GM18907 (cell line): ENCODE measurements at regions not wholly inside any gene's neighbourhood (a gene's known extent, or its start where the extent isn't known, plus 50 kb on each side); places are given as distances from the start of the nearest gene placed in this dataset.
"Not testable (repeated sequence)": the region's sequence is repeated elsewhere in the genome, so short reads cannot be mapped to it uniquely, and the experiment has no call there.

ENCODE experiments used
- ATAC-seq: cut with Tn5 transposase; IDR thresholded peaks from one replicate; pipeline ENCODE4 v1.9.1; 2021; ENCODE audit warnings: mild to moderate bottlenecking, moderate library complexity; ENCODE audit not compliant: unreplicated experiment

DNA sequence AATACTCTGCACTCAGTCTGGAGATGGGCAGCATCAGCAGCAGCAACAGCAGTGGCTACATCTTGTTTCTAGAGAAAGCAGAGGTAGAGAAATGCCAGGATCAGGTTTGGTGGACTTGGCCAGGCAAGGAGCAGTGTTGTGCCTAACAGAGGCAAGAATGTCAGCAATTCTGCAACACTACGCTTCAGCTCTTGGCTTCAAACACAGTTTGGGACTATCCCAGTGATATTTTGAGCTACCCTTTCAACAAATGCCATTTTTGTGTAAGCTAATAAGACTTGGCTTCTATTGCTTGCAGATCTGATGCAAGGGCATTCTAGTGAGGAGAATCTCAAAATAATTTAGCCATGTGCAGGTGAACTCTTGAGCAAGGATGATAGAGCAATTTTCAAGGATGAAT is 271.3 kb downstream of the PCDH20 start:
- ATAC-seq = no peak

DNA sequence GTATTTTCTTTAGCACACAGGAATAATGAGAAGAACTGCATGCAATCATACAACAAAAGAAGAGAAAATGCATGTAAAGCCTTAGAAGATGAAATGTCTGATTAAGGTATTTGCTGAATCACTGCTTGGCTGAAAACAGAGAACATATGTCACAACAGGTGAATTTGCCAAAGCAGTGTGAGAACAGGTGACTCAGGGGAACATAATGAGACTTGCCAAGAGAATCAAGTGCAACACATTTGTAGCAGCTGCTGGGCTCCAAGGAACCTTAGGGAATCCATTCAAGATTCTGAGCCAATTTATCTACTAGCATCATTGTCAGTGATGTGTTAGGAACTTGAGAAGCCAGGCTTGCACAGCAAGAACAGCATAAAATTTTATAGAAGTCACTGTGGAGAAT is 273.1 kb downstream of the PCDH20 start:
- ATAC-seq = no peak

DNA sequence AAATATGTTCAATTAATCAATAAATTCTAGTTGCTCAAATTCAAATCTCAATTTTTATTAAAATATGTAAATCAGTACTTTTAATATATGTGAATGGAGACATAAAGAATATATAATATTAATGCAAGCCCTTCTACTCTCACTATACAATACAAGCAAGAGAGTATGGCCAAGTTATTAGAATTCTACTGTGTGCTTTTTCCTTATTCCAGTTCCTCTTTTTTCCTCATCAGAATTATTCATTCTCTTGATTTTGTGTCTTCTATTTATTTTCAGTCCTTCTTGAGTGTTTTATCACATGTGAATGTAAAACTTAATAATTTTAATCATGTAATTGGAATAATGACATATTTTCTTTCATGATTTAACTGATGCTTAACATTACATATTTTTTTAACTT is 276.8 kb downstream of the PCDH20 start:
- no peak for ATAC-seq

DNA sequence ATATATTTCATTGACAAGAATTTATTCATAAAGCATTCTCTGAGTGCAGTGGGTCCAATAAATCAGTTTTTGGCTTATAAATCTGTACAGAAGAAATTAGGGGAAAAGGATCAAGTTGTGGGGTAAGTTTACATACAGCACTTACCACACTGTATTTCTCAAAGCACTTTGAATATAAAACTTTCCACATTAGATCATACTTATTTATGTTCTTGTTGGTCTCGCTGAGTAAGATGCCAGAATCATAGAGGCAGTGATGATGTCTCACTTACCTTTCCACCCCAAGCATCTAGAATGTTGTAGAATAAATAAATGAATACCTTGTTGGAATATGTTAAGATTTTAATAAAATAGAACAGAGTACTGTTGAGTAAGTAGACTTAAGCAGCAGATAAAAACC is 279.1 kb downstream of the PCDH20 start:
- ATAC-seq = no peak

DNA sequence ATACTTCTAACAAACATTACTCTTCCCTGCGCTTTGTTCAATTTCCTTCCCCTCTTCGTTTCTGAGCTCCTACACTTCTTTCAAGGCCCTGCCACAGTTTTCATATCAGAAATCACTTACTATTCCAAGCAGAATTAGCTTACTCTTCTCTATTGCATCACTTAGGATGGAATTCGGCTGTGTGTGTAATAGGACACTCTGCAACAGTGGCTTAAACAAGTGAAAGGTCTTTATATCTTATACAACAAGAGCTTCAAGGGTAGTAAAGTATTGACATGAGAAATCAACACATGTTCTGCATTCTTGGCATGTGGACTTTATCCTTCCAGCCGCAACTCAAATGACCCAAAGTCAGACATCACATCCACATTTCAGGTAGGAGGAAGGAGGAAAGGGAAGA is 279.6 kb downstream of the PCDH20 start:
- ATAC-seq = no peak

DNA sequence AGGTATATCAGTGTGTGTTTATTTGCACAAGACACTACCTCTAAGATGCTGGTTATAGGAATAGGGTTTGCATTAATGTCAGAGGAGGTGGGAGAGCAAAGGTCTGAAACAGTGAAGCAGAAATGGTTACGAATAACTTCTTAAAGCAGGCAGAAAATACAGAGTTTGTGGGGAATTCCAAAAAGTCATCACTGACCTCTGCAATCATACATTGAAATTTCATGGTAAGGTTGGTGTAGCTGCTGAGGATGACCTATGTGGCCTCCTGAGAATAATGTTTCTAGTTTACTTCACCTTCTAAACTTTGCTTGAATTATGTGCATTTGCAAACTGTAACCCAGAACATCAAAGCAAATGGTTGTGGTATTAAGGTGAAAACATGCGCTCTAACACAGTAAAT is 280.1 kb downstream of the PCDH20 start:
- ATAC-seq = no peak

DNA sequence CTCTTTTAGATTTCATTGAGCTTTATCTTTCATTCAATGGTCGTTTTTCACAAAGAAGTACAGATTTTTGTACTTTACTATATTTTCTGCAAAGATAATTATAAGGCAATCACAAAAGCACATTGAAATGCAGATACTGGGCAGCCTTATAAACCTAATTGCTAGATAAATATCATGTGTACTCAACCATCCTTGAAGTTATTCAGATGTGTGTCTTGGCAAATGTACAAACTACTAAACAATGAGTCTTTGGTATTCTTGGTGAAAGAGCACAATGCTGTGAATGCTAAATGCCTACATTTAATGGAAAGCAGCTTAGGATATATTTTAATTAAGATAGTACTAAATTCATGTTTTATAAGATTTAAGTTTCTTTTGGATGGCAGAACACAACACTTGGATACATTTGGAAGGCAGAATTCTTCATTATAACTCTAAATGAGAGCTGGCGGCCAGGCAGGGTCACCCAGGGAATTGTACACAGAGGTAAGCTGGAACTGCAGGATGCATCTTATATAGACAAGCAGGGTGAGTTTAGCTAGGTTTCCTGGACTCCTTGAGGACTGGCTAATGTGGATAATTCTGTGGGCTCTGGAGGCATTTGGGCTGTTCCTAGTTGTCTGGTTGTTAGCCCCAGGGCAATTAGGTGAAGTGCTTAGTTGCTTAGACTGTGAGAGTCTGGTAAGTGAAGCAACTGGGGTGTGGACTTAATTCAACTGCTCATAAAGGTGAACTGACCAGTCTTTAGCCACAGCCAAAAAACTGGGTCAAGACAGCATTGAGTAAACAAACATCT is 286.6 kb downstream of the PCDH20 start:
- no peak for ATAC-seq

DNA sequence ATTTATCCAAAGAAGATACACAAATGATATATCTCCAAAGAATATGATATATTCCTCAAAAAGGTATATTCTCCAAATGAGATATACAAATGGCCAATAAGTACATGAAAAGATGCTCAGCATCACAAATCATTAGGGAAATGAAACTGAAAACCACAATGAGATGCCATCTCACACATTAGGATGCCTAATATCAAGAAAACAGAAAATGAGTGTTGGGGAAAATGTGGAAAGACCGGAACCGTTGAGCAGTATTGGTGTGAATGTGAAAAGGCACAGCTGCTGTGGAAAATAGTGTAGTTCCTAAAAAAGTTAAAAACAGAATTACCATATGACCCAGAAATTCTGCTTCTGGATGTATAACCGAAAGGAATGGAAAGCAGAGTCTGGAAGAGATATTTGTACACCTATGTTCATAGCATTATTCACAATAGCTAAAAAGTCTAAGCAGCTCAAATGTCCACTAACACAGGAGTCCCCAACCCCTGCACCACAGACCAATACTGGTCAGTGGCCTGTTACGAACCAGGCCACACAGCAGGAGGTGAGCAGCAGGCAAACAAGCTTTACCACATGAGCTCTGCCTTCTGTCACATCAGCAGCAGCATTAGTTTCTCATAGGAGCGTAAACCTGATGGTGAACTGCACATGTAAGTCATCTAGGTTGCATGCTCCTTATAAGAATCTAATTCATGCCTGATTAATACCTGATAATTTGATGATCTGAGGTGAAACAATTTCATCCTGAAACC is 291.9 kb downstream of the PCDH20 start:
- no peak for ATAC-seq

DNA sequence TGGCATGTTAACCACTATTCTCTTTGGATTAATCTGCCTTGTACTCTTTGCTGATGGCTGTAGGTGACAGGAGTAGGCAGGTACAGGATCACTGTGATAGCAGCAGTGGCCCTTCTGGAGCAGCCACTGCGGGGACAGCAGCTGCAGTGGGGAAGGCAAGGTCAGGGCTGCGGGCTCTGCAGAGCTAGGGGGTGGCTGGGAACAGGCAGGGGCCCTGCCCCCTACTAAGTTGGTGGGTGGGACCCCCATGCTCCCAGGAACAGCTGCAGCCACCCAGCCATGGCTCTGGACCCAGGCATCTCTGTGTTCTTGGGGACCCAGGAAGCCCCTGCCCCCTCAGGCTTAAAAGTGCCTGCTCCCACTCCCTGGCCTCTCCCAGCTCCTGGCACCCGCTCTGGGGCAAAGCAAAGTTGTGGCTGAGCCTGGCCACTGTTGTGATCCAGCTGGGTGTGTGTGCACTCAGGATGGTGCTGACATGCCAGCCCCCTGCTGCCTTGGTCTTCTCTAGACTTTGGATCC is 302.4 kb downstream of the PCDH20 start:
- no peak for ATAC-seq

DNA sequence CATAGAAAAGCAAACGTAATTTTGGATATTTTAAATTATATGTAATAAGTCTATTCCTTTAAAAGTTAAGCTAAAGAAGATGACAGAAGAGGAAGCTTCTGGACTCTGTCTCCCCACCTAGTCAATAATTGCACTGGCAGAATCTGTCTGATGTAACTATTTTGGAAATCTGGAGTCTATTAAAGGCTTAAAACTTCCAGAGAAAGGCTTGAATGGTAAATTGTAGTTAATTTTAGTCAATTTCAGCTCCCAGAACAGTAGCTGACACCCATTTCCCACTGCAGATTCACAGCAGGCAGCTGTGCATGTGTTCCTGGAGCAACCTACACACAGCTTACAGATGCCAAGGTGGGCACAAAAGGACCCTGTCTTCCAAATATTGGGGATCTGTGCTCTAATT is 304.1 kb downstream of the PCDH20 start:
- ATAC-seq = no peak

DNA sequence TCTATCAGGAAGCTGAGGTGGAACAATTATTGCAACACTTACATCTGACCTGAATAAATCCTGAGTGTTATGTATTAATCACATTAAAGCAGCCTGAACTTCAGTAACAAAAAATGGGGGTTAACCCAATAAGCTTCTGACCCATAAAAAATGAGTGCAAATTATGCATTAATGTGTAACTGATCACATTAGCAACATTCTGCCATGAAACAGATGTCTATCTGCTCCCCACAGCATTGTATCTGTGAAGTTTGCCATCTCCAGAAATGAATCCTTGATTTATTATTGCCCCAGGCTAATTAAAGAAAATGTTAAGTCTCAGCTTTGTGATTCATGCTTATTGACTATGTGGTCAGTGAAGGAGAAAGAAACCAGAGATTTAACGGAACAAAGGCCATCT is 304.9 kb downstream of the PCDH20 start:
- no peak for ATAC-seq

DNA sequence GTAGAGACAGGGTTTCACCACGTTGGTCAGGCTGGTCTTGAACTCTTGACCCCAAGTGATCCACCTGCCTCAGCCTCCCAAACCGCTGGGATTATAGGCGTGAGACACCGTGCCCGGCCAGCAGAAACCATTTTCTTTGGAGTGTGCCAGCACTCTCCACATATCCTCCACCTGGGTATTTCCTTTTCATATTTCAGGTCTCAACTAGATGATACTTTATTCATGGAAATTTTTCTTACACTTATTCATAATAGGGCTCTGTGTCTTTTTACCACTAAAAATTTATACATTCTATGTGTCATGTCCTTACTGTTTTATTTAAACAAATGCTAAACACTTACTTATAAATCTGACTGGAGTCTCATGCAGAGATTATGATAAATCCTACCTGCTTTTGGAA is 305.9 kb downstream of the PCDH20 start:
- no peak for ATAC-seq

DNA sequence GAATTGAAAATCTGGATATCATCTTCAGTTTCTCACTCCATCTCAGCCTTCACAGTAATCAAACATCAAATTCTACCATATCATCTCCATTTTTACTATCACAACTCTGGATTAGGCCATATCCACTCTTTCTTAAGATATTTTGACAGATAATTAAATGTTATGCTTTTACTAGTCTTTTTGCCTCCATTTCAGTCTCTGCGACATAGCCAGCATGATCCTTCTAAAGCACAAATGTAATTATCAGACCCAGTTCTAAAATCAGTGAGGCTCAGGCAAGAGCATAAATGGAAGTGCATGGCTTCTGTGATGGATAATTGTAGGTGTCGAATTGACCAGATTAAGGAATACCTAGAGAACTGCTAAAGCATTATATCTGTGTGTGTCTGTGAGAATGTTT is 307.7 kb downstream of the PCDH20 start:
- no peak for ATAC-seq

DNA sequence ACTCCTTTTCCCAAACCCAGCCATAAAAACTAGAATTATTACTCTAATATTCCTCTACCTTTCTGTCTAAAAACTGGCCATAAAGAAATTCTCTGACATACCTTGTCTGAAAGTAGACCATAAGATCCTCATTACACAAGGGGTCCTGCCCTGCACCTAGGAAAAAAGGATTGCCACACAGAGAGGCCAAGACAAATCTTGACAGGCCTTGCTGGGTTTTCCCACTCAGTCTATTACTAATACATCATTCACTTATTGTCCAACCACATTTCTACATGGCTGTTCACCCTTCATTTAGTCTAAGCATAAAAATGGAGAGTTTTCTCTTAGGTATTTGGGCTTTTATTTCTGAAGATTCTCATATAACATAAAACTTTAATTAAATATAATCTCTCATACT is 319.8 kb downstream of the PCDH20 start:
- ATAC-seq = no peak

DNA sequence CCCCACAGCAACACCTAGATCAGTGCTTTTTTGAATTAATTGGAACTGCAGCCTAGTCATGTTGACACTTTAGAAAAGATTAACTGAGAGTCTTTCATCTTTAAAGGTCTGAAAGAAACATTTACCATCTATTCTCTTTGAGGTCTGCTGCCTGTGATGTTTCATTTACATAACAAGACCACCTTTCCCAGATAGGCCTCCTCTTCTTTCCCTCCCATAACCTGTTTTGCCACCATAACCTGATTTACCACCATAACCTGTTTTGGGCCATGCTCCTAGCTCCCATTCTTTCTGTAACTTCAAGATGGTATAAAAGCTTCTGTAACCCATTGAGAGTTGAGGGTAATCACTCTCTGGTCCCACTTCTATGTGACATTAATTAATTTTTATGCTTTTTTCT is 320.8 kb downstream of the PCDH20 start:
- no peak for ATAC-seq

DNA sequence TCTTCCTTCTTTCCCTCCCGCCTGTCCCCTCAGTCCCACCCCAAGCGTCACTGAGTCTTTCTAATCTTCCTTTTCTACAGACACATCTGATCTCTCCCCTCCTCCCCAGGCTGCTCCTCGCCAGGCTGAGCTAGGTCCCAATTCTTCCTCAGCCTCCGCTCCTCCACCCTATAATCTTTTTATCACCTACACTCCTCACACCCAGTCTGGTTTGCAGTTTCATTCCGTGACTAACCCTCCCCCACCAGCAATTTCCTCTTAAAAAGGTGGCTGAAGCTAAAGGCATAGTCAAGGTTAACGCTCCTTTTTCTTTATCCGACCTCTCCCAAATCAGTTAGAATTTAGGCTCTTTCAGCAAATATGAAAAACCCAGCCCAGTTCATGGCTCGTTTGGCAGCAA is 325.8 kb downstream of the PCDH20 start:
- ATAC-seq = not testable (repeated sequence)

DNA sequence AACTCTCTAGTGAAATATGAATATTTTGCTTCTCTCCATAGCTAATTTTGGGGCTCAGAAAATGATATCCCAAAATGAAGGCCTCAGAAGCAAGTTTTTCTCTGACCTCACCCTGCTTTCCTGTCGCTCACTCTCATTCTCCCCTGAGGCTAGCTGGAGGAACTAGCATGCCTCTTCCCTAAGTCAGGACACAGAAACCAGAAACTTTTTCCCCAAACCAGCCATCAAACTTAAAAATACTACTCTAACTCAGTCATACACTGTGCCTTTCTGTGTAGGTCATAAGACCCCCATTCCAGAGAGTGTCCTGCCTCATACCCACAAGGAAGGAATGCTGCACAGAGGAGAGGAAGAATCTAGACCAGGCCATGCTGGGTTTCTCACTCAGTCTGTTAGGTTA is 329.6 kb downstream of the PCDH20 start:
- ATAC-seq = no peak

DNA sequence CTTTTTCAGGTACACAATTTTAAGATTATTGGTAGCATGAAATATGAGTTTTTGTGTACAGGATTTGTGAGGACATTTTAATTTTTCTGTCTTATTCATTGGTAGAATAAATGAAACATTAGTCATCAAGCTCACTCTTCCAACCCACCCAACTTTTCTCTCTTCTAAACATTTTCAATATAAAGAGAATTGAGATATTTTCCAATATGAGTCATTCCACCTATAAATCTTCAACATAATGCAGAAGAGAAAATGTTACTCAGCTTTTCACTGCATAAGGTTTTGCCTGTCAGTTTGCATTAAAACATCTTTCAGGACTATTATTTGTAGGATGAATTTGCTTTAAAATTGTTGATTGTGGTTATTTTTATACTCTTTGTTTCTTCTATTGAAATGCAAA is 330.7 kb downstream of the PCDH20 start:
- no peak for ATAC-seq

DNA sequence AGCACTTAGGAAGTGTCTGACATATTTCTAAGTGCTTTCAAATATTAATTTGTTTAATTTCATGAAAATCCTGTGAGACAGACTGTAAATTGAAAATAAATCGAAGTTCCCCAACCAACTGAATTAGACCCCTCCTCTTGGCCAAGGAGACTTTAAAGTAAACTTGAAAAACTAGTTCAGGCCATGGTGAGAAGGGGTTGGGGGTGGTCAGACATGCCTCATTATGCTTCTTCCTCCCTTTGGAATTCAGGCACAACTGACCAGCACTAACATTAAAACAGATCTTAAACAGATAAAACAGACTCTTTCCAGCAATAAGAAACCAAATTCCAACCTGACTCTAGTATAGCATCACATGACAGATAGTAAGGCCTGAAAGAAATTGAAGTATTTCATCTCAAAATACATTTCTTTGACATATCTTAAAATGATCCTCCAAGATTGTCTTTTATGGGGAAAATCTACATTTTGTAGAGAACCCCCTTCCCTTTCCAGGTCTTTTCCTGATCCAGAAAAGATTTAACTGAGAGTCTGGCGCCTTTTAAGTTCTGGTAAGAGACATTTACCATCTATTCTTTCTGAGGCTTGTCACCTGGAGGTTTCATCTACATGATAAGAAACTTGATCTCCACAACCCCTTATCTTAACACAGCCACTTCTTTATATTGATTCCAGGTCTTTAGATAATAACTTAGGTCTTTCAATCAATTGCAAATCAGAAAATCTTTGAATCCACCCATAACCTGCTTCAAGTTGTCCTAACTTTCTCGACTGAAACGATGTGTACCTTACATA is 336.5 kb downstream of the PCDH20 start:
- ATAC-seq = no peak

DNA sequence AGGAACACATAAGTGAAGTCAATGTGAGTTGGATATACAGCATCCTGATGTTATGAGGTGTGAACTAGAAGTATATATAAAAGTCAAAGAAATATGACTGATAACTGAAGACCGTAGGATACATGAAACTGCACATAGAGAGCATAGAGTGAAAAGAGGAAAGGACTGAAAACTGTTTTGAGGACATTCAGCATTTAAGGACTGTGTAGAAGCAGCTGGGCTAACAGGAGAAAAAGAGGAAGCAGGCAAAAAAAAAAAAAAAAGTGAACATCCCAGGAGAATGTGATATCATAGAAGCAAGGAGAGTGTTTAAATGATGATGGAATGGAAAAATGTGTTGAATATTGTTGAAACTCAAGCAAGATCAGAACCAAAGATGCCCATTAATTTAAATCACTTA is 363.5 kb downstream of the PCDH20 start:
- ATAC-seq = no peak

DNA sequence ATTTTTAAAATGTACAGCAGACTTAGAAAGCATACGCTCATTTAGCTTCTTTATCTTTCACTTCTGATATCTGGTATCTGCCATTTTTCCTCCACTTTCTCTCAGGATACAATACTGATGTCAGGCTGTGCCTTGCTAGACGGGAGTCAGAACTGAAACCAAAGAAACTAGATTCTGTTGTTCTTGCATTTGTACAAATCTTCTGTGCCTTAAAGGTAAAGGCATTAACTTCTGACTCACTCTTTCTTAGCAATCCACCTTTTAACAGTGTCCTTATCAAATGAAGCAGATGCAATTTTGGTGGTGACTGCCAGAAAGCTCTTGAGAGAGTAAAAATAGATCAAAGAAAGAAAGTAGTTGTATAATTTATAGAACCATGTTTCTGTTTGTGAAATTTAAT is 370.4 kb downstream of the PCDH20 start:
- ATAC-seq = no peak

DNA sequence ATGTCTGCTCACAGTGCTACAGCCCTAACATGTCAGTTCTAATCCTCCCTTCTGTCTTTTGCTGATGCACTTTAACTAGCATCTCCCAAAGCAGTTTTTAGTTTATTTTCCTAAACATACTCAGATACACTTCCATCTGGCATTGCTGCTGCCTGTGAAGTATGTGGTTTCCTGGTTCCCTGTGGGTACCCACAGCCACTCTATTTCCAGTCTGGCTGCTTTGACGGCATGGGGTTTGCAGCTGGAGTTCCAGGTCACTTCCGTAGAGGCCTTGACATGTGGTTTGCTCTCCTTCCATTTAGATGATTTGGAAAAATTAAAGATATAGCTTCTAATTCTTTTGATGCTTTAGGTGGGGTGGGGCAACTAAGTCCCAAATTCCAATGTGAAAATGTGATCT is 375.5 kb downstream of the PCDH20 start:
- no peak for ATAC-seq
